ENCODE measurements at regions not wholly inside any gene's neighbourhood (a gene's known extent, or its start where the extent isn't known, plus 50 kb on each side); places are given as distances from the start of the nearest gene placed in this dataset.

GRCh38 chr7:24469118-24469517 lies 104.1 kb upstream of the PALS2 start:
- Histone ChIP-seq H2AFZ (ENCODE audit: low read depth, low read length) (no peak overlapping the region), H3K36me3 (replicated peaks; ENCODE audit: low read depth, low read length) (no peaks in the 10 kb centered on the region), H3K4me3 (ENCODE audit: low read length) (no peak overlapping the region), H3K4me2 (ENCODE audit: low read length) (no peak overlapping the region), H3K4me1 (ENCODE audit: low read length) (no peaks in the 10 kb centered on the region), H3K9ac (ENCODE audit: low read length) (no peak overlapping the region), H3K9me3 (ENCODE audit: insufficient read depth, low read length) (no peaks in the 10 kb centered on the region), H3K27ac (ENCODE audit: low read length) (no peak overlapping the region), H4K20me1 (ENCODE audit: insufficient read depth, low read length) (no peaks in the 10 kb centered on the region), H3K79me2 (ENCODE audit: low read length) (no peaks in the 10 kb centered on the region), H3K27me3 (ENCODE audit: low read depth, low read length) (no peaks in the 10 kb centered on the region)
- TF ChIP-seq, protein P1, sequence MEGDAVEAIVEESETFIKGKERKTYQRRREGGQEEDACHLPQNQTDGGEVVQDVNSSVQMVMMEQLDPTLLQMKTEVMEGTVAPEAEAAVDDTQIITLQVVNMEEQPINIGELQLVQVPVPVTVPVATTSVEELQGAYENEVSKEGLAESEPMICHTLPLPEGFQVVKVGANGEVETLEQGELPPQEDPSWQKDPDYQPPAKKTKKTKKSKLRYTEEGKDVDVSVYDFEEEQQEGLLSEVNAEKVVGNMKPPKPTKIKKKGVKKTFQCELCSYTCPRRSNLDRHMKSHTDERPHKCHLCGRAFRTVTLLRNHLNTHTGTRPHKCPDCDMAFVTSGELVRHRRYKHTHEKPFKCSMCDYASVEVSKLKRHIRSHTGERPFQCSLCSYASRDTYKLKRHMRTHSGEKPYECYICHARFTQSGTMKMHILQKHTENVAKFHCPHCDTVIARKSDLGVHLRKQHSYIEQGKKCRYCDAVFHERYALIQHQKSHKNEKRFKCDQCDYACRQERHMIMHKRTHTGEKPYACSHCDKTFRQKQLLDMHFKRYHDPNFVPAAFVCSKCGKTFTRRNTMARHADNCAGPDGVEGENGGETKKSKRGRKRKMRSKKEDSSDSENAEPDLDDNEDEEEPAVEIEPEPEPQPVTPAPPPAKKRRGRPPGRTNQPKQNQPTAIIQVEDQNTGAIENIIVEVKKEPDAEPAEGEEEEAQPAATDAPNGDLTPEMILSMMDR (IDR thresholded peaks at IDR 0.05; ENCODE audit: low read depth, low read length) = no peak
- no peak for TF ChIP-seq EZH2phosphoT487 (IDR thresholded peaks at IDR 0.05; ENCODE audit: low read depth)

GRCh38 chr7:24472093-24472492 lies 101.2 kb upstream of the PALS2 start:
- H3K4me2 ChIP-seq (ENCODE audit: low read length) = no peak overlapping the region
- H3K27ac ChIP-seq (ENCODE audit: low read length) = no peak overlapping the region
- no peak overlapping the region for H3K9ac ChIP-seq (ENCODE audit: low read length)
- H2AFZ ChIP-seq (ENCODE audit: low read depth, low read length) = no peak overlapping the region
- H3K4me3 ChIP-seq (ENCODE audit: low read length) = no peak overlapping the region
- H3K9me3 ChIP-seq (ENCODE audit: insufficient read depth, low read length) = no peaks in the 10 kb centered on the region
- no peaks in the 10 kb centered on the region for H3K79me2 ChIP-seq (ENCODE audit: low read length)
- TF ChIP-seq, protein P1 (IDR thresholded peaks at IDR 0.05; ENCODE audit: low read depth, low read length) = no peak
- no peak for TF ChIP-seq EZH2phosphoT487 (IDR thresholded peaks at IDR 0.05; ENCODE audit: low read depth)
- H3K36me3 ChIP-seq (replicated peaks; ENCODE audit: low read depth, low read length) = no peaks in the 10 kb centered on the region
- no peaks in the 10 kb centered on the region for H4K20me1 ChIP-seq (ENCODE audit: insufficient read depth, low read length)
- no peaks in the 10 kb centered on the region for H3K27me3 ChIP-seq (ENCODE audit: low read depth, low read length)
- H3K4me1 ChIP-seq (ENCODE audit: low read length) = no peaks in the 10 kb centered on the region

GRCh38 chr7:24475166-24475961 lies 97.9 kb upstream of the PALS2 start:
- Histone ChIP-seq H4K20me1 (ENCODE audit: insufficient read depth, low read length) (no peaks in the 10 kb centered on the region), H2AFZ (ENCODE audit: low read depth, low read length) (no peak overlapping the region)

GRCh38 chr7:24476227-24476626 lies 97.0 kb upstream of the PALS2 start:
- Histone ChIP-seq H3K36me3 (replicated peaks; ENCODE audit: low read depth, low read length) (no peaks in the 10 kb centered on the region), H2AFZ (ENCODE audit: low read depth, low read length) (no peak overlapping the region), H3K79me2 (ENCODE audit: low read length) (no peaks in the 10 kb centered on the region), H3K9me3 (ENCODE audit: insufficient read depth, low read length) (no peaks in the 10 kb centered on the region), H3K27me3 (ENCODE audit: low read depth, low read length) (no peaks in the 10 kb centered on the region), H4K20me1 (ENCODE audit: insufficient read depth, low read length) (no peaks in the 10 kb centered on the region), H3K27ac (ENCODE audit: low read length) (no peak overlapping the region), H3K9ac (ENCODE audit: low read length) (no peak overlapping the region), H3K4me3 (ENCODE audit: low read length) (no peak overlapping the region), H3K4me1 (ENCODE audit: low read length) (no peaks in the 10 kb centered on the region), H3K4me2 (ENCODE audit: low read length) (no peak overlapping the region)
- no peak for TF ChIP-seq EZH2phosphoT487 (IDR thresholded peaks at IDR 0.05; ENCODE audit: low read depth)
- TF ChIP-seq, protein P1 (IDR thresholded peaks at IDR 0.05; ENCODE audit: low read depth, low read length) = no peak

More at GRCh38 chr7:24475166-24475961, 97.9 kb upstream of the PALS2 start:
- H3K27ac ChIP-seq (ENCODE audit: low read length) = no peak overlapping the region
- H3K9ac ChIP-seq (ENCODE audit: low read length) = no peak overlapping the region
- no peak for TF ChIP-seq EZH2phosphoT487 (IDR thresholded peaks at IDR 0.05; ENCODE audit: low read depth)
- TF ChIP-seq, protein P1 (IDR thresholded peaks at IDR 0.05; ENCODE audit: low read depth, low read length) = no peak
- H3K27me3 ChIP-seq (ENCODE audit: low read depth, low read length) = no peaks in the 10 kb centered on the region
- no peaks in the 10 kb centered on the region for H3K36me3 ChIP-seq (replicated peaks; ENCODE audit: low read depth, low read length)
- H3K4me2 ChIP-seq (ENCODE audit: low read length) = no peak overlapping the region
- no peaks in the 10 kb centered on the region for H3K4me1 ChIP-seq (ENCODE audit: low read length)
- no peaks in the 10 kb centered on the region for H3K79me2 ChIP-seq (ENCODE audit: low read length)
- H3K9me3 ChIP-seq (ENCODE audit: insufficient read depth, low read length) = no peaks in the 10 kb centered on the region
- H3K4me3 ChIP-seq (ENCODE audit: low read length) = no peak overlapping the region

Data from OCI-LY3 (cell line).